Naive thymus-derived CD4-positive, alpha-beta T cell (primary cell): ENCODE measurements at regions not wholly inside any gene's neighbourhood (a gene's known extent, or its start where the extent isn't known, plus 50 kb on each side); places are given as distances from the start of the nearest gene placed in this dataset.
A peak's percentile ranks its signal among the peaks of the same experiment; 100 is the strongest.

ENCODE experiments used
- ATAC-seq: fragments of 150-1000 bp; cut with Tn5 transposase; 2 replicates; pipeline ENCODE4 v1.10.0; 2021; ENCODE audit warnings: mild to moderate bottlenecking, moderate library complexity
- CTCF ChIA-PET: fragments of 350-600 bp; sonication (Branson Sonifier 250); formaldehyde crosslinking; loops from one replicate; lab custom pipeline; 2021; ENCODE audit warnings: antibody characterized with exemption; lab: Charles Lee
- POLR2A ChIA-PET: fragments of 350-600 bp; sonication (Branson Sonifier 250); formaldehyde crosslinking; loops from one replicate; lab custom pipeline; 2021; ENCODE audit warnings: antibody characterized with exemption, inconsistent platforms; lab: Charles Lee
- DNase-seq, 9 donors: peaks; one replicate each; pipeline versions ENCODE4 v3.0.0 to v3.0.0-alpha.2; 2020 to 2022; ENCODE audit warnings: mixed read lengths in 1 of 9
- H3K27ac ChIP-seq: one replicate; pipeline ENCODE4 v1.7.0; 2013; ENCODE audit warnings: mild to moderate bottlenecking, low read depth, low read length, moderate library complexity
- H3K27me3 ChIP-seq, 2 donors: one replicate each; pipeline ENCODE4 v1.7.0; 2013; ENCODE audit warnings: low read length in 2 of 2, mild to moderate bottlenecking in 2 of 2, moderate library complexity in 2 of 2; ENCODE audit not compliant: control insufficient read depth in 2 of 2, insufficient read depth in 2 of 2
- H3K36me3 ChIP-seq, 3 experiments: 1 replicate in 2 of 3; 2 replicates in 1 of 3; pipeline ENCODE4 v1.7.0; 2013; ENCODE audit warnings: low read length in 3 of 3, mild to moderate bottlenecking in 3 of 3, moderate library complexity in 1 of 3; ENCODE audit not compliant: insufficient read depth in 3 of 3, control insufficient read depth in 2 of 3
- H3K4me1 ChIP-seq, 2 donors: one replicate each; pipeline ENCODE4 v1.7.0; 2013; ENCODE audit warnings: low read length in 2 of 2, mild to moderate bottlenecking in 2 of 2, moderate library complexity in 1 of 2; ENCODE audit not compliant: control insufficient read depth in 2 of 2, insufficient read depth in 2 of 2
- H3K4me3 ChIP-seq: 2 replicates; pipeline ENCODE4 v1.7.0; 2013; ENCODE audit warnings: mild to moderate bottlenecking, low read length
- H3K9me3 ChIP-seq, 3 experiments: 1 replicate in 2 of 3; 2 replicates in 1 of 3; pipeline ENCODE4 v1.7.0; 2013; ENCODE audit warnings: low read length in 3 of 3; ENCODE audit not compliant: control insufficient read depth in 2 of 3
- H3K27ac Mint-ChIP-seq, 9 donors: one replicate each; pipeline ENCODE4 v1.8.0; 2020 to 2022; ENCODE audit warnings: mixed read lengths in 9 of 9, mild to moderate bottlenecking in 8 of 9, moderate library complexity in 5 of 9, inconsistent platforms in 2 of 9
- H3K27me3 Mint-ChIP-seq, 5 donors: one replicate each; pipeline ENCODE4 v1.8.0; 2021 to 2022; ENCODE audit warnings: mixed read lengths in 5 of 5, mild to moderate bottlenecking in 1 of 5
- H3K36me3 Mint-ChIP-seq, 5 donors: one replicate each; pipeline ENCODE4 v1.8.0; 2020 to 2022; ENCODE audit warnings: mixed read lengths in 5 of 5, mild to moderate bottlenecking in 3 of 5, inconsistent platforms in 1 of 5
- H3K4me1 Mint-ChIP-seq, 7 donors: one replicate each; pipeline ENCODE4 v1.8.0; 2020 to 2022; ENCODE audit warnings: mixed read lengths in 7 of 7, mild to moderate bottlenecking in 3 of 7, inconsistent platforms in 1 of 7
- H3K4me3 Mint-ChIP-seq, 10 donors: one replicate each; pipeline ENCODE4 v1.8.0; 2020 to 2022; ENCODE audit warnings: mild to moderate bottlenecking in 10 of 10, mixed read lengths in 10 of 10, moderate library complexity in 6 of 10, inconsistent platforms in 2 of 10
- H3K9me3 Mint-ChIP-seq, 11 donors: one replicate each; pipeline ENCODE4 v1.8.0; 2020 to 2022; ENCODE audit warnings: mixed read lengths in 11 of 11, mild to moderate bottlenecking in 4 of 11, inconsistent platforms in 1 of 11, moderate library complexity in 1 of 11
- intact Hi-C, 2 donors: fragments of 100-400 bp; cut with micrococcal nuclease; formaldehyde crosslinking; loops; one replicate each; pipeline ENCODE4 v1.15.1; 2023

DNA sequence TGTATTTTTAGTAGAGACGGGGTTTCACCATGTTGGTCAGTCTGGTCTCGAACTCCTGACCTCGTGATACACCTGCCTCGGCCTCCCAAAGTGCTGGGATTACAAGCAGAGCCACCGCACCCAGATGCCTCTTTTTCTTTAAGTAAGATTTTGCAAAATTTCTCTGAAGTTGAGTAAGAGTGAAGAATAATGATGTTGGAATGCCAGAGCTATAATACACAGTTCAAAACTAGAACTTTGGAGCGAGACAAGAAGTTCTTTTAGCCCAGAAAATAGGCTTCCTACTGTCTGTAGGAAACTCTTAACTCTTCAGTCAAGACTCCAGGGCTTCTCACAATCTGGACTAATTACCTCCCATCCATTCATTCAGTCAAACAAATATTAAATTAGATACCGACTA lies 51.4 kb downstream of the MARCHF4 start:
- CTCF ChIA-PET: no interaction called here

DNA sequence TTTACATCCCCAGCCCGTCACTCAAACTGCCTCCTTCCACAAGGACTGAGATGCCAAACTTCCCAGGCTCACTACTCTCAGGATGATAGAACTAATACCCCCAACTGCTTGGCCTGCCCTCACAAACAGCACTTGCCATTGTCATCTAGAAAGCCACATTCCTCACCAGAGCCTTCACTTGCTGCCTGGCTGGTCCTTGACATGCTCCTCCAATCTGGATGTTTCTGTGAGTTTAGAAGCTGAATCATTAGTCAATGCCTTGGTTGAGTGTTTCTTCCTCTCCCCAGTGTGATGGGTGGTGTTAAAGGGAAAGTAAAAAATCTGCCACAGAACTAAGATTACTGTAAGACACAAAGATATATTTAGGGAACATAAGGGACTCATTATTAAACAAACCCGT lies 52.5 kb downstream of the MARCHF4 start:
- peaks cover 0 to 3% (median 0%) of the 10 kb centered on the region in 5 donors for H3K36me3 Mint-ChIP-seq
- H3K27ac ChIP-seq: no peak overlapping the region
- ChIA-PET CTCF (no interaction called here), POLR2A (no interaction called here)
- H3K4me3 ChIP-seq: no peak overlapping the region
- H3K9me3 Mint-ChIP-seq: peaks cover 0 to 3% (median 0%) of the 10 kb centered on the region in 11 donors
- intact Hi-C loops: no loop called here
- H3K27me3 Mint-ChIP-seq: peaks cover 0 to 12% (median 0%) of the 10 kb centered on the region in 5 donors
- no peaks in the 10 kb centered on the region for H3K36me3 ChIP-seq
- H3K27me3 ChIP-seq: no peaks in the 10 kb centered on the region
- H3K4me3 Mint-ChIP-seq: no peak overlapping the region
- H3K27ac Mint-ChIP-seq: no peak overlapping the region
- H3K9me3 ChIP-seq: no peaks in the 10 kb centered on the region
- H3K4me1 Mint-ChIP-seq: peaks cover 0 to 13% (median 12%) of the 10 kb centered on the region in 7 donors
- no peak for ATAC-seq
- H3K4me1 ChIP-seq: no peaks in the 10 kb centered on the region
- no peak for DNase-seq

More for the DNA sequence above, 51.4 kb downstream of the MARCHF4 start:
- Mint-ChIP-seq H3K27me3 (peaks cover 0 to 12% (median 0%) of the 10 kb centered on the region in 5 donors), H3K36me3 (peaks cover 0 to 3% (median 0%) of the 10 kb centered on the region in 5 donors), H3K4me3 (no peak overlapping the region), H3K27ac (no peak overlapping the region), H3K4me1 (peaks cover 0 to 13% (median 12%) of the 10 kb centered on the region in 7 donors), H3K9me3 (peaks cover 0 to 2% (median 0%) of the 10 kb centered on the region in 11 donors)
- Histone ChIP-seq H3K9me3 (no peaks in the 10 kb centered on the region), H3K4me3 (no peak overlapping the region), H3K27ac (no peak overlapping the region), H3K36me3 (no peaks in the 10 kb centered on the region), H3K27me3 (no peaks in the 10 kb centered on the region), H3K4me1 (no peaks in the 10 kb centered on the region)
- intact Hi-C loops: no loop called here
- POLR2A ChIA-PET: no interaction called here
- DNase-seq (no peak), ATAC-seq (no peak)

- CTCF ChIA-PET: no interaction called here
- Mint-ChIP-seq H3K36me3 (peaks cover 0 to 3% (median 0%) of the 10 kb centered on the region in 5 donors), H3K27me3 (peaks cover 0 to 23% (median 0%) of the 10 kb centered on the region in 5 donors), H3K4me1 (peaks cover 0 to 13% (median 12%) of the 10 kb centered on the region in 7 donors), H3K9me3 (peaks cover 0 to 8% (median 0%) of the 10 kb centered on the region in 11 donors), H3K4me3 (no peak overlapping the region), H3K27ac (peak overlapping the region in 2 of 9 donors; percentile 21 to 22)
- POLR2A ChIA-PET: no interaction called here
- Histone ChIP-seq H3K4me3 (no peak overlapping the region), H3K27ac (no peak overlapping the region), H3K27me3 (no peaks in the 10 kb centered on the region), H3K36me3 (no peaks in the 10 kb centered on the region), H3K9me3 (no peaks in the 10 kb centered on the region), H3K4me1 (no peaks in the 10 kb centered on the region)
- intact Hi-C loops: no loop called here
- DNase-seq: no peak
- peak; percentile 41 for ATAC-seq
These were observed 53.8 kb downstream of the MARCHF4 start for GRCh38 chr2:216318521-216318874.

DNA sequence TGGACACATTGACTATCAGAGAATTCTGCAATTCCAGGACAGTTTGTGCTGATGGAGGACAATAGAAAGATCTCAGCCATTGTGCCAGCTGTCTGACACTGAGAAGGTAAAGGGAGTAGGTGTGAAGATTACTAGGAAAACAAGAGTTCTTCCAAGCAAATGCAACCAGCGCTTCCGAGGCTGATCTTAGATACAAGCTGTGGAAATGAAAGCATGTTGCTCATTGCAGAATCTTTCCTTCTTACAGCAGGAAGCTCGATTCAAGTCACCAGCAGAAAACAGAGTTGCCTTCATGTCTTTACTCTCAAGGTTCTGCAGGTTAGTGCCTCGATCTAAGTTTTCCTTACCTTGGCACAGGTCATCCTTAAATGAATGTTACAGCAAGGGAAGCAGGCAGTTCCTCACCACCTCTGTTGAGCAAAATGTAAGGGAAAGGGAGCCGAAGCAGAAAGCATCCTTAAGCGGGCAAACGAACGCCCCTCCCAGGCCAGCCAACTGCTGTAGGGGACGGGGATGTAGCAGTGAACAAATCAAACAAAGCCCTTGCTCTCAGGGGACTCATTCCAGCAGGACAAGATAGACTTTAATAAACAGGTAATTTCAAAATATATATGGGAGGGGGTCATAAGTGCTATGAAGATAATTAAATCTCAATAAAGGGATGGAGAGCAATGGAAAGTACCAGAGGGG lies 54.3 kb downstream of the MARCHF4 start:
- Mint-ChIP-seq H3K36me3 (peaks cover 0 to 3% (median 0%) of the 10 kb centered on the region in 5 donors), H3K4me3 (no peak overlapping the region), H3K4me1 (peaks cover 0 to 13% (median 12%) of the 10 kb centered on the region in 7 donors), H3K27ac (peak overlapping the region in 2 of 9 donors; percentile 21 to 22), H3K27me3 (peaks cover 0 to 20% (median 0%) of the 10 kb centered on the region in 5 donors), H3K9me3 (peaks cover 0 to 8% (median 0%) of the 10 kb centered on the region in 11 donors)
- POLR2A ChIA-PET: no interaction called here
- Histone ChIP-seq H3K36me3 (no peaks in the 10 kb centered on the region), H3K4me1 (no peaks in the 10 kb centered on the region), H3K27ac (no peak overlapping the region), H3K9me3 (no peaks in the 10 kb centered on the region), H3K27me3 (no peaks in the 10 kb centered on the region), H3K4me3 (no peak overlapping the region)
- CTCF ChIA-PET: no interaction called here
- no peak for DNase-seq
- ATAC-seq: no peak
- intact Hi-C loops: no loop called here

- intact Hi-C loops: no loop called here
- no peaks in the 10 kb centered on the region for H3K36me3 Mint-ChIP-seq
These were observed 55.5 kb downstream of the MARCHF4 start for GRCh38 chr2:216316743-216317142.

DNA sequence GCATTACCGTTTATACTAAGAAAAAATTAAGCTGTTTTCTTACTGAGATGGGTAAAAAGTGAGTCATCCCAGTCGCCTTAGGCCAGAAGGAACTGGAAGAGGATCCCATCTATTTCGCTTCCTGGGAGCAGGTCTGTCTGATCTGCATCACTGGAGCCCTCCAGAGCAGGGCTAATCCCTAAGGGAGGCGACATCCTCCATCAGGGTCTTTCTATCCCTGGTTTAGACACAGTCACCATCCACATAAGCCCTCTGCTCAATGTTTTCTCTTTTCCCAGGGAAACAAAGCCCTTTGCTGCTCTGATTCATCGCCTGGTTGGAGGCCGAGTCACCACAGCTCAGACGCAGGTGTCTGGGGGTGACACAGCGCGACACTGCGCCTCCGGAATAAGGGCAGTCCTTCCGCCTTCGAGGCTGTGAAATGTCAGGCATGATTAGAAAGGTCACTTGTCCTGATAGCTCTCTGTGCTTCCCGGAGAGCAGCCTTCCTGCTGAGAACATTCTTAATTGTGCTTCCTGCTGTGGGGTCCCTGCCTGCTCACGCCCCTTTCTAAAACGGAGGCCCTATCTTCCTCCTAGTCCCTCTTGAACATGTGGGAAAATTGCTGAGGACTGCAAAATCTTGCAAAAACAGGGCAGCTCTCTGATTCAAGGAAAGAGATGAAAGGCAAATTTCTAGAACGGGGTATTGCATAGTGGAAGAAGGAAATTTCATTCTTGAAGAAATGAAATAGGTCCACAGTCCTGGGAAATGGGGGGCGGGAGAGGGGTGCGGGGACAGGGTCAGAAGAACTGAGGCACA lies 56.3 kb downstream of the MARCHF4 start:
- H3K4me3 ChIP-seq: no peak overlapping the region
- H3K9me3 ChIP-seq: no peaks in the 10 kb centered on the region
- peak overlapping the region in 1 of 9 donors; percentile 38 for H3K27ac Mint-ChIP-seq
- H3K27me3 Mint-ChIP-seq: peaks cover 0 to 32% (median 0%) of the 10 kb centered on the region in 5 donors
- ATAC-seq: no peak
- no peaks in the 10 kb centered on the region for H3K4me1 ChIP-seq
- intact Hi-C loops: no loop called here
- no peaks in the 10 kb centered on the region for H3K36me3 ChIP-seq
- CTCF ChIA-PET: no interaction called here
- POLR2A ChIA-PET: no interaction called here
- H3K27ac ChIP-seq: no peak overlapping the region
- peaks cover 0 to 8% (median 0%) of the 10 kb centered on the region in 11 donors for H3K9me3 Mint-ChIP-seq
- no peaks in the 10 kb centered on the region for H3K27me3 ChIP-seq
- DNase-seq: no peak
- no peaks in the 10 kb centered on the region for H3K36me3 Mint-ChIP-seq
- peaks cover 0 to 13% (median 12%) of the 10 kb centered on the region in 7 donors for H3K4me1 Mint-ChIP-seq
- H3K4me3 Mint-ChIP-seq: no peak overlapping the region

More at GRCh38 chr2:216316743-216317142, 55.5 kb downstream of the MARCHF4 start:
- H3K36me3 ChIP-seq: no peaks in the 10 kb centered on the region
- no peak for ATAC-seq
- no peak overlapping the region for H3K27ac ChIP-seq
- H3K4me1 Mint-ChIP-seq: peaks cover 0 to 13% (median 12%) of the 10 kb centered on the region in 7 donors
- DNase-seq: no peak
- POLR2A ChIA-PET: no interaction called here
- peak overlapping the region in 1 of 9 donors; percentile 4 for H3K27ac Mint-ChIP-seq
- CTCF ChIA-PET: no interaction called here
- no peaks in the 10 kb centered on the region for H3K4me1 ChIP-seq
- H3K4me3 Mint-ChIP-seq: no peak overlapping the region
- H3K9me3 ChIP-seq: no peaks in the 10 kb centered on the region
- H3K4me3 ChIP-seq: no peak overlapping the region
- H3K27me3 Mint-ChIP-seq: peaks cover 0 to 29% (median 0%) of the 10 kb centered on the region in 5 donors
- peaks cover 0 to 8% (median 0%) of the 10 kb centered on the region in 11 donors for H3K9me3 Mint-ChIP-seq
- no peaks in the 10 kb centered on the region for H3K27me3 ChIP-seq
